ENCODE measurements at regions not wholly inside any gene's neighbourhood (a gene's known extent, or its start where the extent isn't known, plus 50 kb on each side); places are given as distances from the start of the nearest gene placed in this dataset.

- 74 to 93% methylated on average over 3 to 5 of the region's 5 CpGs for WGBS, 2 donors (ENCODE audit: low coverage in 1 of 2)
- no peak for ATAC-seq
- Histone ChIP-seq H3K4me1 (peaks cover 0 to 6% (median 0%) of the 10 kb centered on the region in 3 donors), H3K9me3 (no peaks in the 10 kb centered on the region), H3K27me3 (no peaks in the 10 kb centered on the region), H3K27ac (no peak overlapping the region), H3K36me3 (no peaks in the 10 kb centered on the region), H3K4me3 (no peak overlapping the region)
- TF ChIP-seq POLR2A (IDR thresholded peaks at IDR 0.05) = no peak
- no peak for TF ChIP-seq CTCF (IDR thresholded peaks at IDR 0.05)
- TF ChIP-seq EP300 (IDR thresholded peaks at IDR 0.05) = no peak
- TF ChIP-seq POLR2AphosphoS5 (IDR thresholded peaks at IDR 0.05) = no peak
Observed at GRCh38 chr5:93156566-93156965, 424.5 kb downstream of the NR2F1-AS1 start.

GRCh38 chr5:93154535-93154934, 426.5 kb downstream of the NR2F1-AS1 start:
- Histone ChIP-seq H3K4me1 (peaks cover 0 to 6% (median 0%) of the 10 kb centered on the region in 3 donors), H3K27me3 (no peaks in the 10 kb centered on the region), H3K27ac (no peak overlapping the region), H3K9me3 (no peaks in the 10 kb centered on the region), H3K4me3 (no peak overlapping the region), H3K36me3 (no peaks in the 10 kb centered on the region)
- no peak for ATAC-seq
- no peak for TF ChIP-seq POLR2AphosphoS5 (IDR thresholded peaks at IDR 0.05)
- TF ChIP-seq POLR2A (IDR thresholded peaks at IDR 0.05) = no peak
- TF ChIP-seq EP300 (IDR thresholded peaks at IDR 0.05) = no peak
- WGBS, 2 donors (ENCODE audit: low coverage in 1 of 2) = 88 to 92% methylated on average over 1 of the region's 1 CpG

GRCh38 chr5:93153461-93153860, 427.6 kb downstream of the NR2F1-AS1 start:
- H3K27me3 ChIP-seq = no peaks in the 10 kb centered on the region
- no peak overlapping the region for H3K27ac ChIP-seq
- H3K36me3 ChIP-seq = no peaks in the 10 kb centered on the region
- no peak for ATAC-seq
- no peaks in the 10 kb centered on the region for H3K9me3 ChIP-seq
- no peak overlapping the region for H3K4me3 ChIP-seq
- WGBS, 2 donors (ENCODE audit: low coverage in 1 of 2) = 64 to 94% methylated on average over 2 to 3 of the region's 3 CpGs
- peaks cover 0 to 6% (median 0%) of the 10 kb centered on the region in 3 donors for H3K4me1 ChIP-seq
- TF ChIP-seq POLR2A (IDR thresholded peaks at IDR 0.05) = no peak
- TF ChIP-seq CTCF (IDR thresholded peaks at IDR 0.05) = no peak
- TF ChIP-seq POLR2AphosphoS5 (IDR thresholded peaks at IDR 0.05) = no peak
- no peak for TF ChIP-seq EP300 (IDR thresholded peaks at IDR 0.05)

GRCh38 chr5:93151896-93152295, 429.1 kb downstream of the NR2F1-AS1 start:
- H3K4me3 ChIP-seq = no peak overlapping the region
- H3K27ac ChIP-seq = no peak overlapping the region
- no peak for ATAC-seq
- no peaks in the 10 kb centered on the region for H3K27me3 ChIP-seq
- TF ChIP-seq POLR2AphosphoS5 (IDR thresholded peaks at IDR 0.05) = no peak
- no peak for TF ChIP-seq POLR2A (IDR thresholded peaks at IDR 0.05)
- no peak for TF ChIP-seq CTCF (IDR thresholded peaks at IDR 0.05)
- no peak for TF ChIP-seq EP300 (IDR thresholded peaks at IDR 0.05)
- H3K36me3 ChIP-seq = no peaks in the 10 kb centered on the region
- no peaks in the 10 kb centered on the region for H3K9me3 ChIP-seq
- 49 to 73% methylated on average over 2 to 5 of the region's 5 CpGs for WGBS, 2 donors (ENCODE audit: low coverage in 1 of 2)
- H3K4me1 ChIP-seq = peaks cover 0 to 6% (median 0%) of the 10 kb centered on the region in 3 donors

GRCh38 chr5:93151121-93151520, 429.9 kb downstream of the NR2F1-AS1 start:
- H3K36me3 ChIP-seq = no peaks in the 10 kb centered on the region
- H3K9me3 ChIP-seq = no peaks in the 10 kb centered on the region
- H3K4me1 ChIP-seq = peaks cover 0 to 6% (median 0%) of the 10 kb centered on the region in 3 donors
- no peak overlapping the region for H3K4me3 ChIP-seq
- no peak for TF ChIP-seq EP300 (IDR thresholded peaks at IDR 0.05)
- no peak for TF ChIP-seq CTCF (IDR thresholded peaks at IDR 0.05)
- TF ChIP-seq POLR2AphosphoS5 (IDR thresholded peaks at IDR 0.05) = no peak
- TF ChIP-seq POLR2A (IDR thresholded peaks at IDR 0.05) = no peak
- ATAC-seq = no peak
- H3K27me3 ChIP-seq = no peaks in the 10 kb centered on the region
- H3K27ac ChIP-seq = no peak overlapping the region
